ENCODE measurements at regions not wholly inside any gene's neighbourhood (a gene's known extent, or its start where the extent isn't known, plus 50 kb on each side); places are given as distances from the start of the nearest gene placed in this dataset.
A peak's percentile ranks its signal among the peaks of the same experiment; 100 is the strongest.

DNA sequence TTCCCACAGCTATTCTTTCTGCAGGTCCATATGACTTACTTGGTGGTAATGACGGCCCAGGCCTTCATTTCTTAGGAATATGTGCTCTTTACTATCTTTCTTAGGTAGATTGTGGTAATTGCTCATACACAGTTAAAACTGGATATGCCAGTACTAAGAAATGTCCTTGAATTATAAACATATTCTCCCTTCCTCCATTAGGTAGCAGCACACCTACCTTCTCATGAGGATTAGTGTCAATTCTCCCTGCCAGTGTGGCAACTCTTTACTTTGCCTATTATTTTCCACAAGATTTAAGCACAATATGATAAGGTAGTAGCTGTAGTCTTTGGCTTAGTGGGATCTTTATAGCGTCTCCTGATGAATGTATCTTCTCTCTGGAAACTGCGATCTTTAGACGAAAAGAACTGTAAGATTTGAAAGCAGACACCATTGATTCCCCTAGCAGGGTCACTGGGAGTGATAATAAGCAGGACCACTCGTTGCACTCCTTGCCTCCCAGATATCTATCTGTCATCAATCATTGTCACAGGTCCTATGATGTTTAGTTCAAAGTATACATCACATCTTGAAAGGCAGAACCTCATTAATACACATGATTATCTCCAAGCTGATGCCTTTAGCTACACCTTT is 1240.7 kb downstream of the C4orf33 start:
- TF ChIP-seq, protein P1, sequence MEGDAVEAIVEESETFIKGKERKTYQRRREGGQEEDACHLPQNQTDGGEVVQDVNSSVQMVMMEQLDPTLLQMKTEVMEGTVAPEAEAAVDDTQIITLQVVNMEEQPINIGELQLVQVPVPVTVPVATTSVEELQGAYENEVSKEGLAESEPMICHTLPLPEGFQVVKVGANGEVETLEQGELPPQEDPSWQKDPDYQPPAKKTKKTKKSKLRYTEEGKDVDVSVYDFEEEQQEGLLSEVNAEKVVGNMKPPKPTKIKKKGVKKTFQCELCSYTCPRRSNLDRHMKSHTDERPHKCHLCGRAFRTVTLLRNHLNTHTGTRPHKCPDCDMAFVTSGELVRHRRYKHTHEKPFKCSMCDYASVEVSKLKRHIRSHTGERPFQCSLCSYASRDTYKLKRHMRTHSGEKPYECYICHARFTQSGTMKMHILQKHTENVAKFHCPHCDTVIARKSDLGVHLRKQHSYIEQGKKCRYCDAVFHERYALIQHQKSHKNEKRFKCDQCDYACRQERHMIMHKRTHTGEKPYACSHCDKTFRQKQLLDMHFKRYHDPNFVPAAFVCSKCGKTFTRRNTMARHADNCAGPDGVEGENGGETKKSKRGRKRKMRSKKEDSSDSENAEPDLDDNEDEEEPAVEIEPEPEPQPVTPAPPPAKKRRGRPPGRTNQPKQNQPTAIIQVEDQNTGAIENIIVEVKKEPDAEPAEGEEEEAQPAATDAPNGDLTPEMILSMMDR (conservative IDR thresholded peaks at IDR 0.05 in 1 of 2, IDR thresholded peaks at IDR 0.05 in 1 of 2; ENCODE audit: low read depth in 1 of 2, low read length in 2 of 2), result peak; percentile 58 to 68
- TF ChIP-seq EZH2 (IDR thresholded peaks at IDR 0.05; ENCODE audit: low read length, missing control alignments), result no peak

Measured in fibroblast of lung (primary cell).